Keratinocyte (primary cell): ENCODE measurements at regions not wholly inside any gene's neighbourhood (a gene's known extent, or its start where the extent isn't known, plus 50 kb on each side); places are given as distances from the start of the nearest gene placed in this dataset.

ENCODE experiments used
- DNase-seq: peaks from one replicate; pipeline ENCODE4 v3.0.0-alpha.2; 2011; ENCODE audit warnings: low read depth, missing footprints, low spot score
- FAIRE-seq: peaks from 2 replicates; lab custom pipeline; 2011; peaks lifted over from hg19 to GRCh38; lab: Jason Lieb, UNC
- H2AFZ ChIP-seq: 2 replicates; pipeline ENCODE4 v1.6.0; 2012; ENCODE audit warnings: low read length, control low read depth, inconsistent platforms; ENCODE audit not compliant: control insufficient read depth
- H3K27ac ChIP-seq: 2 replicates; pipeline ENCODE4 v1.5.1; 2011; ENCODE audit warnings: low read length; ENCODE audit not compliant: control insufficient read depth, insufficient read depth
- H3K27me3 ChIP-seq: 3 replicates; pipeline ENCODE4 v1.6.0; 2011; ENCODE audit warnings: low read length; ENCODE audit not compliant: control insufficient read depth, insufficient read depth; ENCODE audit errors: extremely low read depth
- H3K36me3 ChIP-seq, 2 experiments: 2 replicates in 1 of 2; 3 replicates in 1 of 2; pipeline ENCODE4 v1.5.1; 2011; ENCODE audit warnings: low read length in 2 of 2, mild to moderate bottlenecking in 1 of 2; ENCODE audit not compliant: control insufficient read depth in 2 of 2, insufficient read depth in 2 of 2; ENCODE audit errors: extremely low read depth in 1 of 2
- H3K4me1 ChIP-seq: 3 replicates; pipeline ENCODE4 v1.5.1; 2011; ENCODE audit warnings: low read length; ENCODE audit not compliant: control insufficient read depth, insufficient read depth; ENCODE audit errors: extremely low read depth
- H3K4me2 ChIP-seq: 3 replicates; pipeline ENCODE4 v1.6.0; 2011; ENCODE audit warnings: low read depth, low read length; ENCODE audit not compliant: control insufficient read depth, insufficient read depth; ENCODE audit errors: extremely low read depth
- H3K4me3 ChIP-seq, 3 experiments: fragments of 200-600 bp in 1 of 3; sonication (generic) in 1 of 3; 2 replicates in 2 of 3; 3 replicates in 1 of 3; pipeline ENCODE4 v1.5.1; 2011 to 2016; ENCODE audit warnings: low read length in 3 of 3, mild to moderate bottlenecking in 3 of 3, control low read depth in 2 of 3, inconsistent platforms in 1 of 3, low read depth in 1 of 3, mixed read lengths in 1 of 3, mixed run types in 1 of 3, moderate library complexity in 1 of 3; ENCODE audit not compliant: control insufficient read depth in 2 of 3, insufficient read depth in 2 of 3; ENCODE audit errors: extremely low read depth in 1 of 3
- H3K79me2 ChIP-seq: 2 replicates; pipeline ENCODE4 v1.6.0; 2012; ENCODE audit warnings: low read length; ENCODE audit not compliant: control insufficient read depth, insufficient read depth
- H3K9ac ChIP-seq: 3 replicates; pipeline ENCODE4 v1.6.0; 2011; ENCODE audit warnings: low read length; ENCODE audit not compliant: control insufficient read depth, insufficient read depth; ENCODE audit errors: extremely low read depth
- H3K9me1 ChIP-seq: 3 replicates; pipeline ENCODE4 v1.6.0; 2011; ENCODE audit warnings: low read length; ENCODE audit not compliant: control insufficient read depth, insufficient read depth; ENCODE audit errors: extremely low read depth
- H3K9me3 ChIP-seq: 2 replicates; pipeline ENCODE4 v1.5.1; 2012; ENCODE audit warnings: low read depth, low read length; ENCODE audit not compliant: control insufficient read depth
- H4K20me1 ChIP-seq: 3 replicates; pipeline ENCODE4 v1.6.0; 2011; ENCODE audit warnings: low read length; ENCODE audit not compliant: control insufficient read depth, insufficient read depth; ENCODE audit errors: extremely low read depth
- EZH2 ChIP-seq: IDR thresholded peaks from one replicate; pipeline ENCODE4 v1.6.1; 2012; ENCODE audit warnings: inconsistent platforms, mild to moderate bottlenecking, low read length, moderate library complexity
- dilution Hi-C: fragments of 300-500 bp; cut with MboI; formaldehyde crosslinking; loops from one replicate; pipeline ENCODE4 v1.7.0; 2020; ENCODE audit warnings: low sequenced_read_pairs; ENCODE audit not compliant: extremely low pct_ligation_motif_present
- TF ChIP-seq, protein P1 (sequence below), 3 experiments: IDR thresholded peaks in 1 of 3; conservative IDR thresholded peaks in 1 of 3; optimal IDR thresholded peaks in 1 of 3; 2 replicates in 2 of 3; 3 replicates in 1 of 3; pipeline versions ENCODE3 to v1.5.1; 2011; ENCODE audit warnings: low read length in 3 of 3, mild to moderate bottlenecking in 3 of 3, moderate library complexity in 2 of 3, control low read depth in 1 of 3, inconsistent platforms in 1 of 3; ENCODE audit not compliant: insufficient read depth in 2 of 3; ENCODE audit errors: extremely low read depth in 1 of 3

DNA sequence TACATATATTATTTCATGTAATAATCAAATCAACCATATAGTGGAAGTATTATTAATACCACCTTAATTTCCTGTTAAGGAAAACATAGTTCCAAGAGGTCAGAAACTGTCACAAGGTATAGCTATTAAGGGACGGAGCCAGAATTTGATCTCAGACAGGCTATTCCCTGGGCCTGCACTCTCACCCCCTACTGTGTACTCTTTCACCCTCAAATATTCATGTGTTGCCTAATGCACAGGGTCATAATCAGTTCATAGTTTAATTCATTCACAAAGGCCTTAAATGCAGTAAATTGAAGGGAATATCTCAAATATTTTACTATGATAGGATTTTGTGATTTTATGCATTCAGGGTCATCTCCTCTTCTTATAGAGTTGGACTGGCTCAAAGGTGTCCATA, 67.2 kb upstream of the IFNGR1 start:
- FAIRE-seq, result no peak
- Histone ChIP-seq H3K4me2 (no peak overlapping the region), H3K27me3 (no peaks in the 10 kb centered on the region), H3K79me2 (no peaks in the 10 kb centered on the region), H3K9me3 (no peaks in the 10 kb centered on the region), H3K36me3 (no peaks in the 10 kb centered on the region), H3K4me3 (no peak overlapping the region), H3K9me1 (no peaks in the 10 kb centered on the region), H3K9ac (no peak overlapping the region), H4K20me1 (no peaks in the 10 kb centered on the region), H3K27ac (no peak overlapping the region), H2AFZ (no peak overlapping the region), H3K4me1 (peaks cover 11% of the 10 kb centered on the region)
- dilution Hi-C loops, result no loop called here
- TF ChIP-seq, protein P1, sequence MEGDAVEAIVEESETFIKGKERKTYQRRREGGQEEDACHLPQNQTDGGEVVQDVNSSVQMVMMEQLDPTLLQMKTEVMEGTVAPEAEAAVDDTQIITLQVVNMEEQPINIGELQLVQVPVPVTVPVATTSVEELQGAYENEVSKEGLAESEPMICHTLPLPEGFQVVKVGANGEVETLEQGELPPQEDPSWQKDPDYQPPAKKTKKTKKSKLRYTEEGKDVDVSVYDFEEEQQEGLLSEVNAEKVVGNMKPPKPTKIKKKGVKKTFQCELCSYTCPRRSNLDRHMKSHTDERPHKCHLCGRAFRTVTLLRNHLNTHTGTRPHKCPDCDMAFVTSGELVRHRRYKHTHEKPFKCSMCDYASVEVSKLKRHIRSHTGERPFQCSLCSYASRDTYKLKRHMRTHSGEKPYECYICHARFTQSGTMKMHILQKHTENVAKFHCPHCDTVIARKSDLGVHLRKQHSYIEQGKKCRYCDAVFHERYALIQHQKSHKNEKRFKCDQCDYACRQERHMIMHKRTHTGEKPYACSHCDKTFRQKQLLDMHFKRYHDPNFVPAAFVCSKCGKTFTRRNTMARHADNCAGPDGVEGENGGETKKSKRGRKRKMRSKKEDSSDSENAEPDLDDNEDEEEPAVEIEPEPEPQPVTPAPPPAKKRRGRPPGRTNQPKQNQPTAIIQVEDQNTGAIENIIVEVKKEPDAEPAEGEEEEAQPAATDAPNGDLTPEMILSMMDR (optimal IDR thresholded peaks at IDR 0.05 in 1 of 3, IDR thresholded peaks at IDR 0.05 in 1 of 3, conservative IDR thresholded peaks at IDR 0.05 in 1 of 3; ENCODE audit: extremely low read depth in 1 of 3, insufficient read depth in 2 of 3, low read length in 3 of 3), result no peak
- no peak for TF ChIP-seq EZH2
- DNase-seq, result no peak

DNA sequence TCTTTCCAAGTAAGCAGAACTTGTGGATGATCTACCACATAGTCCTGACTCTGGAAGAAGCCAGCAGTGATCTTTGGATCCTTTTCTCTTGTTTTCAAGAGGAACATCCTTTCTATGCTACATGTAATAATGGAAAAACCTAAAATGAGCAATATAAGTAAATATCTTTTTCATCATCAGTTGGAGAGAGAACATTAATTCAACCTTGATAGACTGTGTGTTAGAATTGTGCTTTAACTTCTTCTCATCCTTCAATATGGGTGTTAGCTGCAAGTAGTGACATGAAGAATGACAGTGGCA, 65.6 kb upstream of the IFNGR1 start:
- Histone ChIP-seq H3K27me3 (no peaks in the 10 kb centered on the region), H3K9ac (no peak overlapping the region), H3K36me3 (no peaks in the 10 kb centered on the region), H3K4me2 (no peak overlapping the region), H3K9me1 (no peaks in the 10 kb centered on the region), H3K79me2 (no peaks in the 10 kb centered on the region), H3K4me3 (no peak overlapping the region), H4K20me1 (no peaks in the 10 kb centered on the region), H3K4me1 (no peaks in the 10 kb centered on the region), H2AFZ (no peak overlapping the region), H3K9me3 (no peaks in the 10 kb centered on the region), H3K27ac (no peak overlapping the region)
- DNase-seq, result no peak
- no peak for TF ChIP-seq EZH2
- TF ChIP-seq, protein P1 (optimal IDR thresholded peaks at IDR 0.05 in 1 of 3, IDR thresholded peaks at IDR 0.05 in 1 of 3, conservative IDR thresholded peaks at IDR 0.05 in 1 of 3; ENCODE audit: extremely low read depth in 1 of 3, insufficient read depth in 2 of 3, low read length in 3 of 3), result no peak
- no peak for FAIRE-seq
- dilution Hi-C loops, result no loop called here
